DOHH2 (cell line): ENCODE measurements at regions not wholly inside any gene's neighbourhood (a gene's known extent, or its start where the extent isn't known, plus 50 kb on each side); places are given as distances from the start of the nearest gene placed in this dataset.

ENCODE experiments used
- CTCF ChIP-seq: fragments of 200-600 bp; sonication (generic); IDR thresholded peaks from one replicate; pipeline ENCODE4 v1.5.1; 2014; ENCODE audit warnings: antibody characterized with exemption, mild to moderate bottlenecking, low read depth, low read length; ENCODE audit not compliant: poor library complexity, severe bottlenecking
- EZH2phosphoT487 ChIP-seq: fragments of 200-600 bp; sonication (generic); IDR thresholded peaks from 2 replicates; pipeline ENCODE4 v1.6.1; 2017; ENCODE audit warnings: borderline replicate concordance, mild to moderate bottlenecking, antibody characterized with exemption, low read length, moderate library complexity, mixed read lengths

GRCh38 chr3:15940641-15941040 is 142.9 kb upstream of the ANKRD28 start:
- TF ChIP-seq CTCF (no peak), EZH2phosphoT487 (no peak)
